DMS53 treated with DMSO at 0.1 percent for 48 hours (cell line): ENCODE measurements at regions not wholly inside any gene's neighbourhood (a gene's known extent, or its start where the extent isn't known, plus 50 kb on each side); places are given as distances from the start of the nearest gene placed in this dataset.
A peak's percentile ranks its signal among the peaks of the same experiment; 100 is the strongest.

Experiments used
- DNase-seq: peaks from one replicate; lab custom pipeline; 2025; ENCODE audit not compliant: unreplicated experiment; lab: John Stamatoyannopoulos, UW

GRCh38 chr4:159722918-159723317 lies 620.0 kb downstream of the RAPGEF2 start:
- no peak for DNase-seq

GRCh38 chr4:159723341-159724048 lies 620.6 kb downstream of the RAPGEF2 start:
- DNase-seq: peak; percentile 51

GRCh38 chr4:159725571-159725970 lies 622.7 kb downstream of the RAPGEF2 start:
- peak; percentile 44 for DNase-seq

- DNase-seq: no peak
Observed at GRCh38 chr4:159735281-159736207, 632.7 kb downstream of the RAPGEF2 start.

GRCh38 chr4:159736411-159736810 lies 633.5 kb downstream of the RAPGEF2 start:
- DNase-seq: no peak

- no peak for DNase-seq
Observed at GRCh38 chr4:159743971-159744370, 641.1 kb downstream of the RAPGEF2 start.

- no peak for DNase-seq
Observed at GRCh38 chr4:159747983-159748382, 645.1 kb downstream of the RAPGEF2 start.

- no peak for DNase-seq
Observed at GRCh38 chr4:159748834-159749444, 646.1 kb downstream of the RAPGEF2 start.

GRCh38 chr4:159757499-159757898 lies 654.6 kb downstream of the RAPGEF2 start:
- no peak for DNase-seq

GRCh38 chr4:159758061-159758460 lies 655.2 kb downstream of the RAPGEF2 start:
- no peak for DNase-seq

- DNase-seq: no peak
Observed at GRCh38 chr4:159762672-159763071, 659.8 kb downstream of the RAPGEF2 start.

GRCh38 chr4:159764343-159764952 lies 661.6 kb downstream of the RAPGEF2 start:
- peak; percentile 45 for DNase-seq

- no peak for DNase-seq
Observed at GRCh38 chr4:159765382-159765781, 662.5 kb downstream of the RAPGEF2 start.

GRCh38 chr4:159766241-159766640 lies 663.4 kb downstream of the RAPGEF2 start:
- no peak for DNase-seq

- DNase-seq: no peak
Observed at GRCh38 chr4:159767406-159767805, 664.5 kb downstream of the RAPGEF2 start.

GRCh38 chr4:159768016-159768415 lies 665.1 kb downstream of the RAPGEF2 start:
- DNase-seq: no peak

GRCh38 chr4:159770401-159770800 lies 667.5 kb downstream of the RAPGEF2 start:
- no peak for DNase-seq

GRCh38 chr4:159770969-159771368 lies 668.1 kb downstream of the RAPGEF2 start:
- no peak for DNase-seq

GRCh38 chr4:159776961-159777360 lies 674.1 kb downstream of the RAPGEF2 start:
- DNase-seq: no peak

GRCh38 chr4:159777689-159778088 lies 674.8 kb downstream of the RAPGEF2 start:
- no peak for DNase-seq

GRCh38 chr4:159778298-159778697 lies 675.4 kb downstream of the RAPGEF2 start:
- no peak for DNase-seq
